B cell (primary cell): ENCODE measurements at regions not wholly inside any gene's neighbourhood (a gene's known extent, or its start where the extent isn't known, plus 50 kb on each side); places are given as distances from the start of the nearest gene placed in this dataset.

Experiments used
- ATAC-seq: fragments of 200-7000 bp; cut with Tn5 transposase; one replicate; pipeline ENCODE4 v1.10.0; 2021; ENCODE audit warnings: low read depth, mild to moderate bottlenecking, moderate number of reproducible peaks, moderate library complexity
- CTCF ChIA-PET: fragments of 350-600 bp; sonication (Branson Sonifier 250); formaldehyde crosslinking; loops from one replicate; lab custom pipeline; 2021; ENCODE audit warnings: antibody characterized with exemption, inconsistent platforms; lab: Charles Lee
- POLR2A ChIA-PET: fragments of 350-600 bp; sonication (Branson Sonifier 250); formaldehyde crosslinking; loops from one replicate; lab custom pipeline; 2021; ENCODE audit warnings: antibody characterized with exemption; lab: Charles Lee
- DNase-seq: peaks from one replicate; pipeline ENCODE4 v3.0.0; 2013
- H2AFZ ChIP-seq: 2 replicates; pipeline ENCODE4 v1.6.1; 2012; ENCODE audit warnings: mild to moderate bottlenecking, low read depth, low read length; ENCODE audit not compliant: insufficient read depth, poor library complexity, severe bottlenecking
- H3K27ac ChIP-seq, 2 donors: 1 replicate in 1 of 2; 2 replicates in 1 of 2; pipeline ENCODE4 v1.5.1; 2012 to 2013; ENCODE audit warnings: low read length in 2 of 2, mild to moderate bottlenecking in 2 of 2, moderate library complexity in 1 of 2
- H3K27me3 ChIP-seq, 4 experiments: fragments of 200-600 bp in 1 of 4; sonication (generic) in 1 of 4; replicated peaks in 1 of 4; 1 replicate in 2 of 4; 2 replicates in 2 of 4; pipeline versions ENCODE4 v1.6.1 to v1.7.0; 2013 to 2016; ENCODE audit warnings: low read length in 3 of 4, mild to moderate bottlenecking in 2 of 4, mixed read lengths in 1 of 4, moderate library complexity in 1 of 4; ENCODE audit not compliant: insufficient read depth in 4 of 4, control insufficient read depth in 3 of 4; ENCODE audit errors: control extremely low read depth in 1 of 4
- H3K36me3 ChIP-seq, 2 experiments: replicated peaks in 1 of 2; 1 replicate in 1 of 2; 2 replicates in 1 of 2; pipeline versions ENCODE4 v1.6.1 to v1.7.1; 2013; ENCODE audit warnings: low read length in 1 of 2; ENCODE audit not compliant: insufficient read depth in 2 of 2, control insufficient read depth in 1 of 2; ENCODE audit errors: control extremely low read depth in 1 of 2, extremely low read depth in 1 of 2
- H3K4me1 ChIP-seq, 2 donors: fragments of 200-600 bp in 1 of 2; sonication (generic) in 1 of 2; 1 replicate in 1 of 2; 2 replicates in 1 of 2; pipeline versions ENCODE4 v1.5.1 to v1.6.1; 2013 to 2017; ENCODE audit warnings: low read length in 2 of 2; ENCODE audit not compliant: control insufficient read depth in 2 of 2, insufficient read depth in 2 of 2
- H3K4me2 ChIP-seq: replicated peaks from 2 replicates; pipeline ENCODE3; 2012; ENCODE audit warnings: mild to moderate bottlenecking, low read depth, low read length; ENCODE audit not compliant: poor library complexity, severe bottlenecking
- H3K4me3 ChIP-seq, 5 experiments: fragments of 200-600 bp in 1 of 5; sonication (generic) in 1 of 5; 1 replicate in 3 of 5; 2 replicates in 2 of 5; pipeline versions ENCODE4 v1.5.1 to v1.7.0; 2011 to 2016; ENCODE audit warnings: low read length in 4 of 5, mild to moderate bottlenecking in 4 of 5, low read depth in 2 of 5, control low read depth in 1 of 5, moderate library complexity in 1 of 5; ENCODE audit not compliant: insufficient read depth in 1 of 5; ENCODE audit errors: control extremely low read depth in 1 of 5, extremely low read depth in 1 of 5
- H3K79me2 ChIP-seq: fragments of 200-600 bp; sonication (generic); one replicate; pipeline ENCODE4 v1.6.0; 2016; ENCODE audit warnings: low read length; ENCODE audit not compliant: control insufficient read depth, insufficient read depth
- H3K9ac ChIP-seq: fragments of 200-600 bp; sonication (generic); 2 replicates; pipeline ENCODE4 v1.6.1; 2017; ENCODE audit warnings: mild to moderate bottlenecking, low read length, moderate library complexity
- H3K9me3 ChIP-seq, 3 donors: one replicate each; pipeline versions ENCODE4 v1.6.1 to v1.7.1; 2013; ENCODE audit warnings: low read length in 2 of 3; ENCODE audit not compliant: control insufficient read depth in 2 of 3, insufficient read depth in 1 of 3; ENCODE audit errors: control extremely low read depth in 1 of 3
- H4K20me1 ChIP-seq: 2 replicates; pipeline ENCODE4 v1.6.0; 2012; ENCODE audit warnings: mild to moderate bottlenecking, low read length; ENCODE audit not compliant: insufficient read depth, control insufficient read depth, poor library complexity, severe bottlenecking
- H3K27ac Mint-ChIP-seq: one replicate; pipeline ENCODE4 v1.8.0; 2021; ENCODE audit warnings: mixed read lengths
- H3K27me3 Mint-ChIP-seq: one replicate; pipeline ENCODE4 v1.8.0; 2021; ENCODE audit warnings: mixed read lengths
- H3K4me1 Mint-ChIP-seq: one replicate; pipeline ENCODE4 v1.8.0; 2021; ENCODE audit warnings: mixed read lengths
- H3K4me3 Mint-ChIP-seq: one replicate; pipeline ENCODE4 v1.8.0; 2021; ENCODE audit warnings: mixed read lengths
- H3K9me3 Mint-ChIP-seq: one replicate; pipeline ENCODE4 v1.8.0; 2022; ENCODE audit warnings: mixed read lengths; ENCODE audit not compliant: insufficient read depth
- CTCF ChIP-seq: fragments of 200-600 bp; IDR thresholded peaks from one replicate; pipeline ENCODE4 v1.8.0; 2022; ENCODE audit warnings: antibody characterized with exemption, mild to moderate bottlenecking
- EZH2 ChIP-seq: IDR thresholded peaks from 2 replicates; pipeline ENCODE4 v1.6.1; 2012; ENCODE audit warnings: borderline replicate concordance, low read depth, mild to moderate bottlenecking, moderate library complexity, low read length; ENCODE audit not compliant: insufficient read depth, poor library complexity, severe bottlenecking
- WGBS: methylation state at CpG from one replicate; pipeline ENCODE4 v1.1.5; 2013; ENCODE audit warnings: missing lambda C conversion rate; ENCODE audit not compliant: insufficient coverage; 5-methylcytosine and 5-hydroxymethylcytosine counted together
- intact Hi-C: fragments of 100-400 bp; cut with micrococcal nuclease; formaldehyde crosslinking; loops from one replicate; pipeline ENCODE4 v1.10.0; 2022

- Histone ChIP-seq H3K9me3 (no peaks in the 10 kb centered on the region), H3K4me1 (peaks cover 0 to 8% of the 10 kb centered on the region in 2 donors), H4K20me1 (peaks cover 34% of the 10 kb centered on the region), H3K4me2 (no peak overlapping the region), H3K27me3 (no peaks in the 10 kb centered on the region), H3K9ac (no peak overlapping the region), H3K36me3 (peaks cover 1 to 10% of the 10 kb centered on the region in 2 experiments), H2AFZ (no peak overlapping the region), H3K4me3 (no peak overlapping the region), H3K79me2 (peaks cover 75% of the 10 kb centered on the region), H3K27ac (no peak overlapping the region)
- peaks cover 3% of the 10 kb centered on the region for H3K9me3 Mint-ChIP-seq
- POLR2A ChIA-PET = interaction anchor here (0.6 kb wide), 1 partner anchor 435 kb away, joined by 8 read pairs; no protein-coding TSS in a partner anchor
- no peaks in the 10 kb centered on the region for H3K27me3 Mint-ChIP-seq
- DNase-seq = no peak
- TF ChIP-seq CTCF (no peak), EZH2 (no peak)
- WGBS = no CpG with 5 or more reads among the region's 4 CpGs
- ATAC-seq = no peak
- intact Hi-C loops = no loop called here
- H3K4me1 Mint-ChIP-seq = peaks cover 32% of the 10 kb centered on the region
- H3K27ac Mint-ChIP-seq = no peak overlapping the region
- H3K4me3 Mint-ChIP-seq = no peak overlapping the region
- CTCF ChIA-PET = interaction anchor here (1.0 kb wide), 1 partner anchor 22 kb away, joined by 3 read pairs; no protein-coding TSS in a partner anchor
These were observed 494.4 kb upstream of the RGS6 start for GRCh38 chr14:71437870-71438269.

- Histone ChIP-seq H4K20me1 (peaks cover 33% of the 10 kb centered on the region), H3K4me3 (no peak overlapping the region), H2AFZ (no peak overlapping the region), H3K27me3 (no peaks in the 10 kb centered on the region), H3K4me2 (no peak overlapping the region), H3K9ac (no peak overlapping the region), H3K27ac (no peak overlapping the region), H3K36me3 (peaks cover 1 to 10% of the 10 kb centered on the region in 2 experiments), H3K9me3 (no peaks in the 10 kb centered on the region), H3K4me1 (peaks cover 0 to 5% of the 10 kb centered on the region in 2 donors), H3K79me2 (peaks cover 71% of the 10 kb centered on the region)
- H3K4me1 Mint-ChIP-seq = peaks cover 31% of the 10 kb centered on the region
- TF ChIP-seq CTCF (no peak), EZH2 (no peak)
- intact Hi-C loops = no loop called here
- H3K27ac Mint-ChIP-seq = no peak overlapping the region
- no peak for ATAC-seq
- CTCF ChIA-PET = no interaction called here
- H3K27me3 Mint-ChIP-seq = no peaks in the 10 kb centered on the region
- 44% methylated on average over 2 of the region's 2 CpGs for WGBS
- peaks cover 3% of the 10 kb centered on the region for H3K9me3 Mint-ChIP-seq
- POLR2A ChIA-PET = no interaction called here
- H3K4me3 Mint-ChIP-seq = no peak overlapping the region
- no peak for DNase-seq
These were observed 493.5 kb upstream of the RGS6 start for GRCh38 chr14:71438684-71439083.
